ENCODE measurements at regions not wholly inside any gene's neighbourhood (a gene's known extent, or its start where the extent isn't known, plus 50 kb on each side); places are given as distances from the start of the nearest gene placed in this dataset.

- no peak overlapping the region for H2AFZ ChIP-seq (replicated peaks)
- DNase-seq (ENCODE audit: low spot score), result no peak
- H3K79me2 ChIP-seq (ENCODE audit: low read depth), result no peaks in the 10 kb centered on the region
- H3K4me1 ChIP-seq, result peaks cover 9% of the 10 kb centered on the region
- H3K4me3 Mint-ChIP-seq, result no peak overlapping the region
- no peak overlapping the region for H3K9ac ChIP-seq
- no peak for TF ChIP-seq EZH2 (IDR thresholded peaks at IDR 0.05)
- no peak for TF ChIP-seq EZH2phosphoT487 (IDR thresholded peaks at IDR 0.05)
- no peak for TF ChIP-seq CTCF (IDR thresholded peaks at IDR 0.05)
- no peak overlapping the region for H3K4me3 ChIP-seq
- peaks cover 11% of the 10 kb centered on the region for H3K27me3 Mint-ChIP-seq (ENCODE audit: insufficient read depth, low read depth)
- no peaks in the 10 kb centered on the region for H3K9me3 ChIP-seq (ENCODE audit: low read depth)
- H3K36me3 Mint-ChIP-seq, result no peaks in the 10 kb centered on the region
- H4K20me1 ChIP-seq (ENCODE audit: low read depth), result no peaks in the 10 kb centered on the region
- no peak overlapping the region for H3K27ac ChIP-seq
- H3K4me1 Mint-ChIP-seq, result peaks cover 18% of the 10 kb centered on the region
- H3K27ac Mint-ChIP-seq, result no peak overlapping the region
- peaks cover 4% of the 10 kb centered on the region for H3K9me3 Mint-ChIP-seq
- no peaks in the 10 kb centered on the region for H3K27me3 ChIP-seq
- no peaks in the 10 kb centered on the region for H3K36me3 ChIP-seq
- no peak overlapping the region for H3K4me2 ChIP-seq
- no peaks in the 10 kb centered on the region for H3F3A ChIP-seq (ENCODE audit: low read depth)
Observed at GRCh38 chr15:29539736-29540135, 270.1 kb upstream of the NSMCE3 start.

- Histone ChIP-seq H3K4me1 (peaks cover 9% of the 10 kb centered on the region), H2AFZ (replicated peaks) (no peak overlapping the region), H3K9ac (no peak overlapping the region), H3K4me3 (no peak overlapping the region), H3K27me3 (no peaks in the 10 kb centered on the region), H3K79me2 (ENCODE audit: low read depth) (no peaks in the 10 kb centered on the region), H3K4me2 (no peak overlapping the region), H3K36me3 (no peaks in the 10 kb centered on the region), H3K27ac (no peak overlapping the region), H3F3A (ENCODE audit: low read depth) (no peaks in the 10 kb centered on the region), H4K20me1 (ENCODE audit: low read depth) (no peaks in the 10 kb centered on the region), H3K9me3 (ENCODE audit: low read depth) (no peaks in the 10 kb centered on the region)
- peaks cover 5% of the 10 kb centered on the region for H3K9me3 Mint-ChIP-seq
- H3K27ac Mint-ChIP-seq, result no peak overlapping the region
- H3K27me3 Mint-ChIP-seq (ENCODE audit: insufficient read depth, low read depth), result peaks cover 11% of the 10 kb centered on the region
- H3K36me3 Mint-ChIP-seq, result no peaks in the 10 kb centered on the region
- H3K4me3 Mint-ChIP-seq, result no peak overlapping the region
- DNase-seq (ENCODE audit: low spot score), result no peak
- H3K4me1 Mint-ChIP-seq, result peaks cover 18% of the 10 kb centered on the region
- TF ChIP-seq EZH2phosphoT487 (IDR thresholded peaks at IDR 0.05), result no peak
- no peak for TF ChIP-seq EZH2 (IDR thresholded peaks at IDR 0.05)
- no peak for TF ChIP-seq CTCF (IDR thresholded peaks at IDR 0.05)
Observed at GRCh38 chr15:29538044-29538443, 268.4 kb upstream of the NSMCE3 start.

GRCh38 chr15:29535952-29536351 is 266.3 kb upstream of the NSMCE3 start:
- no peaks in the 10 kb centered on the region for H3K79me2 ChIP-seq (ENCODE audit: low read depth)
- Mint-ChIP-seq H3K9me3 (peaks cover 5% of the 10 kb centered on the region), H3K36me3 (no peaks in the 10 kb centered on the region), H3K27me3 (ENCODE audit: insufficient read depth, low read depth) (peaks cover 7% of the 10 kb centered on the region), H3K4me1 (peaks cover 8% of the 10 kb centered on the region), H3K4me3 (no peak overlapping the region), H3K27ac (no peak overlapping the region)
- H4K20me1 ChIP-seq (ENCODE audit: low read depth), result no peaks in the 10 kb centered on the region
- no peak overlapping the region for H3K9ac ChIP-seq
- H3K4me2 ChIP-seq, result no peak overlapping the region
- H3K4me1 ChIP-seq, result no peaks in the 10 kb centered on the region
- no peaks in the 10 kb centered on the region for H3K9me3 ChIP-seq (ENCODE audit: low read depth)
- no peak overlapping the region for H3K4me3 ChIP-seq
- H3F3A ChIP-seq (ENCODE audit: low read depth), result no peaks in the 10 kb centered on the region
- H2AFZ ChIP-seq (replicated peaks), result no peak overlapping the region
- no peak overlapping the region for H3K27ac ChIP-seq
- H3K27me3 ChIP-seq, result no peaks in the 10 kb centered on the region
- TF ChIP-seq EZH2phosphoT487 (IDR thresholded peaks at IDR 0.05) (no peak), CTCF (IDR thresholded peaks at IDR 0.05) (no peak), EZH2 (IDR thresholded peaks at IDR 0.05) (no peak)
- DNase-seq (ENCODE audit: low spot score), result no peak
- no peaks in the 10 kb centered on the region for H3K36me3 ChIP-seq
